H7 (cell line): ENCODE measurements at regions not wholly inside any gene's neighbourhood (a gene's known extent, or its start where the extent isn't known, plus 50 kb on each side); places are given as distances from the start of the nearest gene placed in this dataset.
"Not testable (repeated sequence)": the region's sequence is repeated elsewhere in the genome, so short reads cannot be mapped to it uniquely, and the experiment has no call there.

ENCODE experiments used
- DNase-seq: peaks from one replicate; pipeline ENCODE4 v3.0.0; 2012
- H3K27me3 ChIP-seq: 2 replicates; pipeline ENCODE4 v1.6.0; 2011; ENCODE audit warnings: mild to moderate bottlenecking, low read length; ENCODE audit not compliant: control insufficient read depth, insufficient read depth
- H3K36me3 ChIP-seq: replicated peaks from 2 replicates; pipeline ENCODE4 v1.5.1; 2011; ENCODE audit warnings: low read length; ENCODE audit not compliant: control insufficient read depth, insufficient read depth
- H3K4me3 ChIP-seq: 2 replicates; pipeline ENCODE4 v1.5.1; 2011; ENCODE audit warnings: low read depth, mild to moderate bottlenecking, control low read depth, low read length, moderate library complexity; ENCODE audit not compliant: insufficient read depth

DNA sequence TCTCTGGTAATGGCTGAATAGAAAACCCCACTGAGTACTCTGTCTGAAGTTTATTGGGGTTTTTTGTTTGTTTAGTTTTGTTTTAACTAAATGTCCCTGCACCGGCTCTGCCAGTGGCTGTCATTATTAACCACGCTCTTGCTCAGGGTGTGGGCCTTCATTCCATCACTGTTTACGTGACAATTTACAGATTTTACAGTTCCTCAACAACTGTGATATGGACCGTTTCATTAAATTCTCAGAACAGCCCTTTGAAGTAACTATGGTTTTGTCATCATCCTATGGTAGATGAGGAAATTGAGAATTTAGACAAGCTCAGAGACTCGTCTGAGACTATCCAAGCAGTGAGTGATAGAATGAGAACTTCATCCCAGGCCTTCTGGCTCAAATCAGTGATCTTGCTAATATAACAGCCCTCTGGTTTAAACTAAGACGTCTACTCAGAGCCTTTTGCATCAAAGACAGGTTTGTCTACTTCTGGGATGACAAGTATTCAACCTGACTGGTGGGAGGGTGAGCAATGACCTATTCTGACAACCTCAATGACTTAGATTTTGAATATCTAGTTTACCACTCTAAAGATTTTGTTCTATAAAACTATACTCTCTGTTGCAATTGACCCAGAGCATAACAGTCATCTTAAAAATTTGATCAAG, 77.3 kb upstream of the MAP3K1 start:
- H3K36me3 ChIP-seq = no peaks in the 10 kb centered on the region
- H3K4me3 ChIP-seq = no peak overlapping the region
- H3K27me3 ChIP-seq = no peaks in the 10 kb centered on the region
- DNase-seq = no peak

GRCh38 chr5:56737002-56737621, 78.2 kb upstream of the MAP3K1 start:
- no peaks in the 10 kb centered on the region for H3K27me3 ChIP-seq
- no peaks in the 10 kb centered on the region for H3K36me3 ChIP-seq
- H3K4me3 ChIP-seq = no peak overlapping the region
- no peak for DNase-seq

DNA sequence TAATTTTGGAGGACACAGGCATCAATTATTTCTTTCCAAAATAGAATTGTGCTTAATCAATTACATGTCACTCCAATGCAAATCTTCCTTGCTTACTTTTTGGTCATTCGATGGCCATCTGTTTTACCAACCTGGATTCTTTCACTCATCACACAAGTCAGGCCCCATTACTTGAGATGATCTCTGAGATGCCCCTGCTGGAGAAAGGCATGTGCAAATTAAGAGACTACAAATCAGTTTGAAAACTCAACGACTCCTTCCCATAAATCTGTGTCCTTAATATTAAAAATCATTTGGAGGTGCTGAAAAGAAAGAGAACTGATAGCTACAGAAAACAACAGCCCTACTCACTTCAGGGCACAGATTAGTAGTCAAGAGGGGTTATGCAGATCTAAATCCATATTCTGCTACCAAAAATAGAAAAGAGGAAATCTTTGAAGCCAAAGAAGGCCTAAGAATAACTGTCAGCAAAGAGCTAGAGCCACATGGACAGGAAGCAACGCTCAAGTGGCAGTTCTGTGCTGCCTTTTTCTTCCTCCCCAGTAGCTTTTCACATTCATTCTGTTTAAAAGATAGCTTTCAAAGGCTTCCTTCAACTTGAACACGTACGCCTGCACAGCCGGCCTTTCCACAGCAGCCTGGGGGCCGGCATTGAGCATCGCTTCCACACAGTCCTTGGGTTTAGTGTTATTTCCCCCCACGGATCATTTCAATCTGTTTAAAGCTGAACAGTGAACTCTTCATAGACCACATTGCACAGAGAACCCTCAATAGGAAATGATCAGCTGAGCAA, 79.3 kb upstream of the MAP3K1 start:
- no peak overlapping the region for H3K4me3 ChIP-seq
- no peaks in the 10 kb centered on the region for H3K36me3 ChIP-seq
- no peaks in the 10 kb centered on the region for H3K27me3 ChIP-seq
- no peak for DNase-seq

- Histone ChIP-seq H3K36me3 (no peaks in the 10 kb centered on the region), H3K27me3 (no peaks in the 10 kb centered on the region), H3K4me3 (no peak overlapping the region)
- no peak for DNase-seq
Measured at GRCh38 chr5:56734091-56734694, 81.2 kb upstream of the MAP3K1 start.

DNA sequence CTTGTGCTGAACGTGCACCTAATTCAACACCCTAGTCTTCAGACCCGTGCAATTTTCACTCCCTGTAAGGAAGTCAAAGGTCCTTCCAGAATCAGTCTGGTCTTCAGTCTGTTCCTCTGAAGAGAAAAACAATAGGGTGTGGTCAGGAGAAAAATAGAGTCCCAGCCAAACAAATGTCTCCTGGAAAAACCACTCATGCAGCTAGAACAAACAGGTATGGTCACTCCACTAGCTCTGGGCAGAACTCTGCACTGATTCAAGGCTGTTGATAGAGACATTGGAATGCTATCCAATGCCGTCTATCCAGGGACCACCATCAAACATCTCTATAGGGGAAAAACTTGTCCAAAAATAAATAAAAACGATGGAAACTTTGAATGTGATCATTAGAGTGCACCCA, 81.8 kb upstream of the MAP3K1 start:
- no peaks in the 10 kb centered on the region for H3K27me3 ChIP-seq
- H3K36me3 ChIP-seq = no peaks in the 10 kb centered on the region
- H3K4me3 ChIP-seq = no peak overlapping the region
- DNase-seq = no peak

GRCh38 chr5:56732121-56732520, 83.2 kb upstream of the MAP3K1 start:
- no peak overlapping the region for H3K4me3 ChIP-seq
- no peak for DNase-seq
- H3K27me3 ChIP-seq = no peaks in the 10 kb centered on the region
- no peaks in the 10 kb centered on the region for H3K36me3 ChIP-seq

GRCh38 chr5:56731473-56731872, 83.9 kb upstream of the MAP3K1 start:
- not testable (repeated sequence) for DNase-seq, H3K27me3 ChIP-seq, H3K36me3 ChIP-seq, H3K4me3 ChIP-seq

DNA sequence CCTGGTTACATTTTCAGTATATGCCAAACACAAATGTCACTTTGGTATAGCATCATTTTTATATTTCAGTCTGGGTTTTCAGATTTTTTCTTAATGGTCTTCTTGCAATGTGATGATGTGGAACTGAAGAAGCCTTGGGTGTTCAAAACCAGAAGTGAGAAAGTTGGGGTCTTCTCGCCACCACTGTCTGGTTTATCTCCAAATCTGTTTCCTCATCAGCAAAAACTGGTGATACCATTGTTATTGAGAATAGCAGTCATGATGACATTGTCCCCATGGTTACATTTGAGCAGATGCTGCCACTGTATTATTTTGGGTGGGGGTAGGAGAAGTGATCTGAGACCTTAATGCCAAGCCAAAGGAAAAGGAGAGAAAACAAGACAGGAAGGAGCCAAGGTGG, 85.9 kb upstream of the MAP3K1 start:
- no peaks in the 10 kb centered on the region for H3K27me3 ChIP-seq
- no peaks in the 10 kb centered on the region for H3K36me3 ChIP-seq
- H3K4me3 ChIP-seq = no peak overlapping the region
- DNase-seq = no peak

- H3K27me3 ChIP-seq = no peaks in the 10 kb centered on the region
- DNase-seq = no peak
- H3K4me3 ChIP-seq = no peak overlapping the region
- no peaks in the 10 kb centered on the region for H3K36me3 ChIP-seq
Measured at GRCh38 chr5:56725711-56726411, 89.5 kb upstream of the MAP3K1 start.

- H3K27me3 ChIP-seq, H3K4me3 ChIP-seq, H3K36me3 ChIP-seq, DNase-seq: not testable (repeated sequence)
Measured at GRCh38 chr5:56724857-56725256, 90.5 kb upstream of the MAP3K1 start.

DNA sequence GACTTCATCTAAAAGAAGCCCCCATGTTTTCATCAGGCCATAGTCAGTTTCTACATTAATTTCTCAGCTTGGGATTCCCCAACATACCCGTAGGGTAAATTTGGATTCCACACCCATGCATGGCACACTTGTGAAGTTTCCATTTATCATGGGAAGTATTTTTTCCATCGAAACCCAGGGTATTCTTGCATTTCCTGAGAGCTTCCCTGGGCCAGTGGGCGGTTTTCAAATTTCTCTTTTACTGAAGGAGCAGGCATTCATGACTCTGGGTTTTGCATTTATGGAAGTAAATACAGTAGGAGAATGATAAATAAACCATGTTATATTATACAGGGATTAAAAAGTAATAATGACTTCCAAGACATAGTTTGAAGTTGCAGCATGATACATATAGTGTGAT, 93.0 kb upstream of the MAP3K1 start:
- H3K36me3 ChIP-seq = no peaks in the 10 kb centered on the region
- no peak overlapping the region for H3K4me3 ChIP-seq
- no peak for DNase-seq
- H3K27me3 ChIP-seq = no peaks in the 10 kb centered on the region; the same call in 1 of the 2 replicates

DNA sequence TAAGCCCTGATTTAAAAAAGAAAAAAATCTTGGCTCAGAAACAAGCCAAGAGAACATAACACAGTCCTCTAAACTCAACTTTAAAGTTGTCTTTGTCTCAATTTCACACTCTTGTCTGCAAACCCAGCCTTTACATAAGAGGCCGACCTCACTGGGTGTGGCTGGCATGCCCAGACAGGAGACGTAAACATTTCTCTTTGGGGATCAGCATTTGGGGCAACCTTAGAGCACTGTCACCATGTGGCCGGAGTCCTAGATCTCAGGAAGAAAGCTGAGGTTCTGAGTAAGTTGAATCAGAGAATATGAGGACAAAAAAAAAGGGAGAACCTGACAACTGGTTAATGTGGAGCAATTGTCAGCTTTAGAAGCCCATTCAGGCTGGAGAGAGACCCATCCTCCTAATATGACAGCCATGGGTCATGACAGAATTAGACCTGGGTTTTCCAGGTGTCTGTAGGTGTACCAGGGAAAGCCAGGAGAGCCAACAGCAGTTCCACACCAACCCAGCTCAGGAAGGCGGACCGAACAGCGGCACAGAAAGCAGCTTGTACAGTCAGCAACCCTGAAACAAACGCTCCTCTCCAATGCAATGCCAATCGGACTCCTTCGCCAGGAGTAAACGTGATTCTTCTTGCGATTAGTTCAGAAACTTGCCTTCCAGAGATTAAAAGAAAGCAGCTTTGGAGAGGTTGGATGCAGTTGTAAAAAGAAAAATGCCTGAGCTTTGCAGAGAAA, 97.9 kb upstream of the MAP3K1 start:
- Histone ChIP-seq H3K4me3 (no peak overlapping the region), H3K36me3 (no peaks in the 10 kb centered on the region), H3K27me3 (no peaks in the 10 kb centered on the region; the same call in 1 of the 2 replicates)
- no peak for DNase-seq

GRCh38 chr5:56715986-56716385, 99.4 kb upstream of the MAP3K1 start:
- Histone ChIP-seq H3K4me3 (no peak overlapping the region), H3K27me3 (no peaks in the 10 kb centered on the region; the same call in 1 of the 2 replicates), H3K36me3 (no peaks in the 10 kb centered on the region)
- DNase-seq = no peak
